Bronchial epithelial cell (primary cell): ENCODE measurements at regions not wholly inside any gene's neighbourhood (a gene's known extent, or its start where the extent isn't known, plus 50 kb on each side); places are given as distances from the start of the nearest gene placed in this dataset.
A peak's percentile ranks its signal among the peaks of the same experiment; 100 is the strongest.

ENCODE experiments used
- DNase-seq: peaks from one replicate; pipeline ENCODE4 v3.0.0-alpha.2; 2010; ENCODE audit warnings: low read depth
- FAIRE-seq: peaks from 2 replicates; lab custom pipeline; 2011; peaks lifted over from hg19 to GRCh38; lab: Jason Lieb, UNC
- H3K27me3 ChIP-seq: 2 replicates; pipeline ENCODE4 v1.5.1; 2011; ENCODE audit warnings: low read length; ENCODE audit not compliant: control insufficient read depth, insufficient read depth
- H3K36me3 ChIP-seq: 2 replicates; pipeline ENCODE4 v1.5.1; 2011; ENCODE audit warnings: low read length; ENCODE audit not compliant: control insufficient read depth, insufficient read depth
- H3K4me3 ChIP-seq: 2 replicates; pipeline ENCODE4 v1.5.1; 2011; ENCODE audit warnings: mild to moderate bottlenecking, low read depth, low read length, control low read depth
- TF ChIP-seq, protein P1 (sequence below): IDR thresholded peaks from 2 replicates; pipeline ENCODE4 v1.5.1; 2011; ENCODE audit warnings: mild to moderate bottlenecking, moderate library complexity, low read length, control low read depth, inconsistent platforms; ENCODE audit not compliant: insufficient read depth, severe bottlenecking

DNA sequence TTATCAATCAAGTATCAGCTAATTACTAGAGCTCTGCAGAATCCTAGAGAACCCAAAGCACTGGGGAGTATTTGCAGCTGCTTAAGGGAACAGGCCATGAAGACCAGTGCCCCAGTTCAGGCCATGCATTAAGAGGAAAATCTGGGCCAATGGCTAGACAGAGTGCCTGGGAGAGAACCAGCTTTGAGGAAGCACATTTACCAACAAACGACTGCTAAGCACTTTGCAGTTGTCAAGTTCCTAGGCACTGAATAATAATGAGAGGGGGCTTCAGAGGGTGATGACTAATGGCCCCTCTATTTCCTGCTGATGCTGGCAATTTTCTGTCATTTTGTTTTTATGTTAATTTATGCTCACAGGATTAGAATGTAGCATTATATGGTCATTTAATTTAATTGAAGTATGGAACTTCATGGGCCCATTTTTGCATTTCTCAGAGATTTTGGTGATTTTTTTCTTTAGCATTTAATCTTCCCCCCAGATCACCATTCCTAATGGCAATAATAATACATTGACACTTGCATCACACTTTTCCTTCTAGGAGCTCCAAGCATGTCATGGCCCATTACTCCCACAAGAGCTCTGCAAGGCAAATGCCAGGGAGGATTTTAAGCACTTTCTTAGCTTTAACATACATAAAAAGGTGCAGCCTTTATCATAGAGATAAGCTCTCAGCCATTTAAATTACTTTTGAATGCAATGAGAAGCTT lies 147.7 kb upstream of the SPATS2L start:
- FAIRE-seq (no peak), DNase-seq (no peak)

GRCh38 chr2:200159357-200159707 lies 147.2 kb upstream of the SPATS2L start:
- no peaks in the 10 kb centered on the region for H3K27me3 ChIP-seq
- no peak for FAIRE-seq
- DNase-seq, result peak; percentile 46

More for the DNA sequence above, 147.7 kb upstream of the SPATS2L start:
- Histone ChIP-seq H3K36me3 (no peaks in the 10 kb centered on the region), H3K4me3 (no peak overlapping the region), H3K27me3 (no peaks in the 10 kb centered on the region)
- TF ChIP-seq, protein P1, sequence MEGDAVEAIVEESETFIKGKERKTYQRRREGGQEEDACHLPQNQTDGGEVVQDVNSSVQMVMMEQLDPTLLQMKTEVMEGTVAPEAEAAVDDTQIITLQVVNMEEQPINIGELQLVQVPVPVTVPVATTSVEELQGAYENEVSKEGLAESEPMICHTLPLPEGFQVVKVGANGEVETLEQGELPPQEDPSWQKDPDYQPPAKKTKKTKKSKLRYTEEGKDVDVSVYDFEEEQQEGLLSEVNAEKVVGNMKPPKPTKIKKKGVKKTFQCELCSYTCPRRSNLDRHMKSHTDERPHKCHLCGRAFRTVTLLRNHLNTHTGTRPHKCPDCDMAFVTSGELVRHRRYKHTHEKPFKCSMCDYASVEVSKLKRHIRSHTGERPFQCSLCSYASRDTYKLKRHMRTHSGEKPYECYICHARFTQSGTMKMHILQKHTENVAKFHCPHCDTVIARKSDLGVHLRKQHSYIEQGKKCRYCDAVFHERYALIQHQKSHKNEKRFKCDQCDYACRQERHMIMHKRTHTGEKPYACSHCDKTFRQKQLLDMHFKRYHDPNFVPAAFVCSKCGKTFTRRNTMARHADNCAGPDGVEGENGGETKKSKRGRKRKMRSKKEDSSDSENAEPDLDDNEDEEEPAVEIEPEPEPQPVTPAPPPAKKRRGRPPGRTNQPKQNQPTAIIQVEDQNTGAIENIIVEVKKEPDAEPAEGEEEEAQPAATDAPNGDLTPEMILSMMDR, result no peak

GRCh38 chr2:200159829-200160781 lies 146.4 kb upstream of the SPATS2L start:
- FAIRE-seq (peak; percentile 28), DNase-seq (peak; percentile 43)
- no peak overlapping the region for H3K4me3 ChIP-seq
- no peaks in the 10 kb centered on the region for H3K36me3 ChIP-seq
- no peaks in the 10 kb centered on the region for H3K27me3 ChIP-seq
- TF ChIP-seq, protein P1, result no peak

More at GRCh38 chr2:200159357-200159707, 147.2 kb upstream of the SPATS2L start:
- Histone ChIP-seq H3K36me3 (no peaks in the 10 kb centered on the region), H3K4me3 (no peak overlapping the region)
- TF ChIP-seq, protein P1, result no peak

DNA sequence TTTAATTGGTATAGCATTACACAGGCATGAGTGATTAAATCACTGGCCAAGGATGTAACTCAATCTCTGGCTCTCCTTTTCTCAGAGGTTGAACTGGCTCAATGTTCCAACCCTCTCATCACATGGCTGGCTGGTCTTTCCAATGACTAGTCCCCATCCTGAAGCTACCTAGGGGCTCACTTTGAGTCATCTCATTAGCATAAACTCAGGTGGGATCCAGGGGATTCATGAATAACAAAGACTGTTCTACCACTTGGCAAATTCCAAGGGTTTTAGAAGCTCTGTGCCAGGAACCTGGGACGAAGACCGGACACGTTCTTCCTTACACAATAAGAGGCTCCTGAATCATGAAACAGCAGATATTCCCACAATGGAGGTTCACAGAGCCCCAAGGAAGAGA lies 145.0 kb upstream of the SPATS2L start:
- TF ChIP-seq, protein P1, result no peak
- Histone ChIP-seq H3K36me3 (no peaks in the 10 kb centered on the region), H3K4me3 (no peak overlapping the region), H3K27me3 (no peaks in the 10 kb centered on the region)
- FAIRE-seq (no peak), DNase-seq (peak; percentile 60)

GRCh38 chr2:200165687-200166086 lies 140.8 kb upstream of the SPATS2L start:
- Histone ChIP-seq H3K4me3 (no peak overlapping the region), H3K27me3 (no peaks in the 10 kb centered on the region), H3K36me3 (no peaks in the 10 kb centered on the region)
- TF ChIP-seq, protein P1, result no peak
- DNase-seq (no peak), FAIRE-seq (peak; percentile 13)
